ENCODE measurements at regions not wholly inside any gene's neighbourhood (a gene's known extent, or its start where the extent isn't known, plus 50 kb on each side); places are given as distances from the start of the nearest gene placed in this dataset.

DNA sequence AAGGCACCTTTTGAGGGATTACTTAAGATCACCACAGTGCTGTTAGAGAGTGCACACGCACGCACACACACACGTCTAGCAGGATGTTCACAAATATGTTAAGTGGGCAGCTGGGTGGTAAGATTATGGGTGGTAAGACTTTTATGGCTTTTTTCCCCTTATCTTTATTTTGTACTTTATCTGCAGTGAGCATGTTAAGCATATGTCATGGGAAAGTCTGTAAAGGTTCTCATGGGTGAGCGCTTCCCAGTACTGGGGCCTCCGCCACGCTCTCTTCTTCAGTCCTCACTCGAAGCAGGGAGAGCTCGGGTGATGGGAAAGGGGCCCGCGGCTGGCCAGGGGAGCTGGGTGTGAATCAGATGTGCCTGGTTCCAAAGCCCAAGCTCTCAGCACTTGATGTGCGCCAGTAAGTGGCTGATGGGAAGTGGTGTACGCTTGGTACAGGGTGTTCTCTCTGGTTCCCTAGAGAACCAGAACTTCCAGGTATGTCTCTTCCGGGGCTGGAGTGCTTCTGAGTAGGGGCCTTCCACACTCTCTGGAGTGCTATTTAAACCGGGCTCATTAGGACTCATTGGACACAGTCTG is 83.9 kb upstream of the YWHAQ start:
- Histone ChIP-seq H3K27me3 (ENCODE audit: control insufficient read depth, low read length) (no peaks in the 10 kb centered on the region; the same call in 1 of the 2 replicates), H3K4me2 (ENCODE audit: low read length) (no peak overlapping the region), H3K27ac (ENCODE audit: low read depth, low read length) (no peak overlapping the region), H4K20me1 (ENCODE audit: control insufficient read depth, insufficient read depth, low read depth, low read length) (no peaks in the 10 kb centered on the region), H3K4me3 (ENCODE audit: low read length) (no peak overlapping the region), H3K79me2 (ENCODE audit: control insufficient read depth, low read length) (no peaks in the 10 kb centered on the region), H3K9me3 (ENCODE audit: control insufficient read depth, insufficient read depth, low read length) (no peaks in the 10 kb centered on the region), H3F3A (ENCODE audit: control insufficient read depth, insufficient read depth) (no peaks in the 10 kb centered on the region), H3K9me2 (replicated peaks; ENCODE audit: control insufficient read depth, low read length) (no peaks in the 10 kb centered on the region), H3K4me1 (ENCODE audit: control insufficient read depth, low read length) (no peaks in the 10 kb centered on the region), H3K36me3 (ENCODE audit: control insufficient read depth, low read length) (no peaks in the 10 kb centered on the region)
- TF ChIP-seq, protein P1, sequence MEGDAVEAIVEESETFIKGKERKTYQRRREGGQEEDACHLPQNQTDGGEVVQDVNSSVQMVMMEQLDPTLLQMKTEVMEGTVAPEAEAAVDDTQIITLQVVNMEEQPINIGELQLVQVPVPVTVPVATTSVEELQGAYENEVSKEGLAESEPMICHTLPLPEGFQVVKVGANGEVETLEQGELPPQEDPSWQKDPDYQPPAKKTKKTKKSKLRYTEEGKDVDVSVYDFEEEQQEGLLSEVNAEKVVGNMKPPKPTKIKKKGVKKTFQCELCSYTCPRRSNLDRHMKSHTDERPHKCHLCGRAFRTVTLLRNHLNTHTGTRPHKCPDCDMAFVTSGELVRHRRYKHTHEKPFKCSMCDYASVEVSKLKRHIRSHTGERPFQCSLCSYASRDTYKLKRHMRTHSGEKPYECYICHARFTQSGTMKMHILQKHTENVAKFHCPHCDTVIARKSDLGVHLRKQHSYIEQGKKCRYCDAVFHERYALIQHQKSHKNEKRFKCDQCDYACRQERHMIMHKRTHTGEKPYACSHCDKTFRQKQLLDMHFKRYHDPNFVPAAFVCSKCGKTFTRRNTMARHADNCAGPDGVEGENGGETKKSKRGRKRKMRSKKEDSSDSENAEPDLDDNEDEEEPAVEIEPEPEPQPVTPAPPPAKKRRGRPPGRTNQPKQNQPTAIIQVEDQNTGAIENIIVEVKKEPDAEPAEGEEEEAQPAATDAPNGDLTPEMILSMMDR (IDR thresholded peaks at IDR 0.05; ENCODE audit: low read depth, low read length, poor library complexity, severe bottlenecking), result no peak
- no peak for TF ChIP-seq EZH2phosphoT487 (IDR thresholded peaks at IDR 0.05; ENCODE audit: borderline replicate concordance, low read length)

DNA sequence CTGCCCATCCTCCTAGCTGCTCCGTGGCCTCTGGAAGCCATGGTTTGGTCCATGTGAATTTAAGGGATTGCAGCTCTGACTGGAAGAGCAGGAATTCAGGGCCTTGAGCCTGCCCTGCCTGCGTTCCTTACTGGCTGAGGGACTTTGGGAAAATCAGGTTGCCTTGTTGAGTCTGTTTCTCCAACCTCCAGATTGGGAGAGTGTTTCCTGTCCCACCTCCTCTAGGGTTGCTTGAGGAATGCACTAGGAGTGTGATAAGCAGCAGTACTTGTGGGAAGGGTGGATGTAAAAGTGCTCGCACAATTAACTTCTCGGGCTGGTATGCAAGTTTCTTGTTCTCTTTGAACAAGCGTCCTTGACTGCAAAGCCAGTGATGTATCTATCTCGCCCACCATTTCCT is 84.4 kb upstream of the YWHAQ start:
- Histone ChIP-seq H3K4me2 (ENCODE audit: low read length) (no peak overlapping the region), H3K36me3 (ENCODE audit: control insufficient read depth, low read length) (no peaks in the 10 kb centered on the region), H3K9me3 (ENCODE audit: control insufficient read depth, insufficient read depth, low read length) (no peaks in the 10 kb centered on the region), H3K27me3 (ENCODE audit: control insufficient read depth, low read length) (no peaks in the 10 kb centered on the region; the same call in 1 of the 2 replicates), H4K20me1 (ENCODE audit: control insufficient read depth, insufficient read depth, low read depth, low read length) (no peaks in the 10 kb centered on the region), H3K9me2 (replicated peaks; ENCODE audit: control insufficient read depth, low read length) (no peaks in the 10 kb centered on the region), H3F3A (ENCODE audit: control insufficient read depth, insufficient read depth) (no peaks in the 10 kb centered on the region), H3K4me1 (ENCODE audit: control insufficient read depth, low read length) (peaks cover under 1% of the 10 kb centered on the region), H3K27ac (ENCODE audit: low read depth, low read length) (no peak overlapping the region), H3K4me3 (ENCODE audit: low read length) (no peak overlapping the region), H3K79me2 (ENCODE audit: control insufficient read depth, low read length) (no peaks in the 10 kb centered on the region)
- TF ChIP-seq, protein P1 (IDR thresholded peaks at IDR 0.05; ENCODE audit: low read depth, low read length, poor library complexity, severe bottlenecking), result no peak
- TF ChIP-seq EZH2phosphoT487 (IDR thresholded peaks at IDR 0.05; ENCODE audit: borderline replicate concordance, low read length), result no peak

DNA sequence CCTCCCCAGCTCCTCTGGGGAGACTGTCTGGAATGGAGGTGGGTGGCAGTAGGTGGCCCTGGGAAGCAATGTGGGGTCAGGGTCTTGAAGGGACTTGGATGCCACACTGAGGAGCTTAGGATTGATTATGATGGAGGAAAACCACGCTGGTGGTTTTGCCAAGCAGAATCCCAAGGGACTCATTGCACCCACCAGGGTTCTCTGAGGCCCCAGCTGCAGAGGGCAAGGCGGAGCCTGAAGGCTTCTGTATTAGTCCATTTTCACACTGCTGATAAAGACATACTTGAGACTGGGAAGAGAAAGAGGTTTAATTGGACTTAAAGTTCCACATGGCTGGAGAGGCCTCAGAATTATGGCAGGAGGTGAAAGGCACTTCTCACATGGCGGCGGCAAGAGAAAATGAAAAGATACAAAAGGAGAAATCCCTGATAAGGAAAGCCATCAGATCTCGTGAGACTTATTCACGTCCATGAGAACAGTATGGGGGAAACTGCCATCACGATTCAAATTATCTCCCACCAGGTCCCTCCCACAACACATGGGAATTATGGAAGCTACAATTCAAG is 87.2 kb upstream of the YWHAQ start:
- H3K27ac ChIP-seq (ENCODE audit: low read depth, low read length), result no peak overlapping the region
- H3K9me2 ChIP-seq (replicated peaks; ENCODE audit: control insufficient read depth, low read length), result no peaks in the 10 kb centered on the region
- no peak overlapping the region for H3K4me3 ChIP-seq (ENCODE audit: low read length)
- H3K27me3 ChIP-seq (ENCODE audit: control insufficient read depth, low read length), result 0 out of 2 replicates have a peak, but pooled peaks cover 3% of the 10 kb centered on the region
- H3K9me3 ChIP-seq (ENCODE audit: control insufficient read depth, insufficient read depth, low read length), result no peaks in the 10 kb centered on the region
- no peak overlapping the region for H3K4me2 ChIP-seq (ENCODE audit: low read length)
- no peaks in the 10 kb centered on the region for H3K36me3 ChIP-seq (ENCODE audit: control insufficient read depth, low read length)
- peaks cover 15% of the 10 kb centered on the region for H3K4me1 ChIP-seq (ENCODE audit: control insufficient read depth, low read length)
- TF ChIP-seq, protein P1 (IDR thresholded peaks at IDR 0.05; ENCODE audit: low read depth, low read length, poor library complexity, severe bottlenecking), result no peak
- no peak for TF ChIP-seq EZH2phosphoT487 (IDR thresholded peaks at IDR 0.05; ENCODE audit: borderline replicate concordance, low read length)
- H3F3A ChIP-seq (ENCODE audit: control insufficient read depth, insufficient read depth), result no peaks in the 10 kb centered on the region
- H3K79me2 ChIP-seq (ENCODE audit: control insufficient read depth, low read length), result no peaks in the 10 kb centered on the region
- H4K20me1 ChIP-seq (ENCODE audit: control insufficient read depth, insufficient read depth, low read depth, low read length), result no peaks in the 10 kb centered on the region

Data from DOHH2 (cell line).